Hepatocyte (in vitro differentiated cells): ENCODE measurements at regions not wholly inside any gene's neighbourhood (a gene's known extent, or its start where the extent isn't known, plus 50 kb on each side); places are given as distances from the start of the nearest gene placed in this dataset.

Source experiments
- CTCF ChIP-seq: fragments of 200-600 bp; sonication (generic); IDR thresholded peaks from 2 replicates; pipeline ENCODE4 v1.5.1; 2016; ENCODE audit warnings: antibody characterized with exemption, mild to moderate bottlenecking; ENCODE audit not compliant: poor library complexity
- EZH2 ChIP-seq: fragments of 200-600 bp; sonication (generic); IDR thresholded peaks from 2 replicates; pipeline ENCODE4 v1.6.1; 2016; ENCODE audit warnings: antibody characterized with exemption, mild to moderate bottlenecking, borderline replicate concordance
- EZH2phosphoT487 ChIP-seq: fragments of 200-600 bp; sonication (generic); IDR thresholded peaks from one replicate; pipeline ENCODE4 v1.6.1; 2018; ENCODE audit warnings: antibody characterized with exemption, mild to moderate bottlenecking, low read depth, moderate library complexity; ENCODE audit not compliant: unreplicated experiment, severe bottlenecking

- TF ChIP-seq CTCF (no peak), EZH2 (no peak), EZH2phosphoT487 (no peak)
Measured at GRCh38 chr7:89685287-89685686, 469.0 kb upstream of the STEAP1 start.
